ENCODE measurements at regions not wholly inside any gene's neighbourhood (a gene's known extent, or its start where the extent isn't known, plus 50 kb on each side); places are given as distances from the start of the nearest gene placed in this dataset.

- DNase-seq = no peak
Measured at GRCh38 chr6:130771741-130772140, 55.5 kb upstream of the SMLR1 start.

- no peak for DNase-seq
Measured at GRCh38 chr6:130773860-130774259, 53.3 kb upstream of the SMLR1 start.

GRCh38 chr6:130775411-130776012 lies 51.7 kb upstream of the SMLR1 start:
- no peak for DNase-seq

GRCh38 chr6:130776287-130776925 lies 50.8 kb upstream of the SMLR1 start:
- peak in 1 of 2 donors; percentile 3 for DNase-seq

Data from CD4-positive, alpha-beta T cell treated with Interleukin-4 for 1 hour (primary cell).